Heart right ventricle (tissue), 16 donors: ENCODE measurements at regions not wholly inside any gene's neighbourhood (a gene's known extent, or its start where the extent isn't known, plus 50 kb on each side); places are given as distances from the start of the nearest gene placed in this dataset.

ENCODE experiments used
- ATAC-seq, 8 donors: fragments of 200-7000 bp; cut with Tn5 transposase; one replicate each; pipeline ENCODE4 v1.9.1; 2020; ENCODE audit warnings: mild to moderate bottlenecking in 8 of 8, moderate library complexity in 8 of 8, moderate number of reproducible peaks in 1 of 8
- DNase-seq, 2 donors: peaks; one replicate each; pipeline ENCODE4 v3.0.0-alpha.2; 2020
- H3K27ac ChIP-seq, 10 donors: fragments of 200-600 bp; sonication (generic) in 2 of 10; one replicate each; pipeline versions ENCODE4 v1.5.0 to v1.8.0; 2020 to 2022; ENCODE audit warnings: mild to moderate bottlenecking in 3 of 10
- H3K27me3 ChIP-seq, 7 donors: fragments of 200-600 bp; one replicate each; pipeline ENCODE4 v1.8.0; 2021 to 2022; ENCODE audit warnings: mild to moderate bottlenecking in 2 of 7
- H3K36me3 ChIP-seq, 9 donors: fragments of 200-600 bp; sonication (generic) in 1 of 9; one replicate each; pipeline versions ENCODE4 v1.5.0 to v1.8.0; 2020 to 2022; ENCODE audit warnings: mild to moderate bottlenecking in 2 of 9
- H3K4me1 ChIP-seq, 9 donors: fragments of 200-600 bp; sonication (generic) in 1 of 9; one replicate each; pipeline versions ENCODE4 v1.5.0 to v1.8.0; 2020 to 2022; ENCODE audit warnings: mild to moderate bottlenecking in 4 of 9
- H3K4me3 ChIP-seq, 10 donors: fragments of 200-600 bp; sonication (generic) in 2 of 10; one replicate each; pipeline versions ENCODE4 v1.5.0 to v1.8.0; 2020 to 2022; ENCODE audit warnings: mild to moderate bottlenecking in 7 of 10, moderate library complexity in 2 of 10
- H3K9me3 ChIP-seq, 11 donors: fragments of 200-600 bp in 10 of 11; sonication (generic) in 2 of 11; one replicate each; pipeline versions ENCODE4 v1.5.0 to v1.8.0; 2013 to 2022; ENCODE audit warnings: mild to moderate bottlenecking in 2 of 11, control low read depth in 1 of 11, moderate library complexity in 1 of 11
- WGBS, 2 donors: extraction: QIAGEN DNeasy Blood & Tissue Kit; methylation state at CpG; one replicate each; pipeline ENCODE4 v1.1.7; 2013; ENCODE audit warnings: inconsistent platforms in 1 of 2; 5-methylcytosine and 5-hydroxymethylcytosine counted together
- intact Hi-C, 10 donors: fragments of 100-400 bp; cut with DNase I; formaldehyde crosslinking; loops; one replicate each; pipeline versions ENCODE4 v1.11.1 to v1.14.2; 2022
- TF ChIP-seq, protein P1 (sequence below), 9 donors: fragments of 200-600 bp; sonication (generic) in 2 of 9; IDR thresholded peaks; one replicate each; pipeline versions ENCODE4 v1.5.0 to v1.8.0; 2021 to 2022; ENCODE audit warnings: antibody characterized with exemption in 9 of 9, mild to moderate bottlenecking in 5 of 9, moderate library complexity in 1 of 9
- donor health status: Arrhythmogenic right ventricular cardiomyopathy.
- donor health status: ischemic (EF 13 %, LVEDD 7.1; RV severe dilation, severe dysfunction).
- donor health status: healthy with polysubstance abuse.
- donor health status: DM: no; HTN: yes; CAD: no.
- donor health status: DM: no; HTN: no; CAD: no.
- donor health status: ischemic (EF 25% LVEDD 6.9; RV normal size, moderate dysfunction).
- donor health status: ischemic (EF 25% LVEDD 5.7; RV mildly dilated, moderate dysfunction).
- donor health status: healthy.
- donor health status: DM: yes; HTN: yes; CAD: no.
- donor health status: Ischemic cardiomyopathy.
- donor health status: ischemic (EF 35%, LVEDD 5.7; RV mildly dilated, moderate dysfunction).
- donor health status: nonischemic (EF 11% LVEDD 7.7; RV severe dilation, severe dysfunction).
- donor health status: DM: yes; HTN: yes; CAD: no.
- donor health status: PGD.
- donor health status: ischemic (EF 29% LVEDD 5.4; RV normal size, mild dysfunction).
- donor health status: nonischemic (EF 23%, LVEDD 6.1; RV moderate dilation, normal function).

DNA sequence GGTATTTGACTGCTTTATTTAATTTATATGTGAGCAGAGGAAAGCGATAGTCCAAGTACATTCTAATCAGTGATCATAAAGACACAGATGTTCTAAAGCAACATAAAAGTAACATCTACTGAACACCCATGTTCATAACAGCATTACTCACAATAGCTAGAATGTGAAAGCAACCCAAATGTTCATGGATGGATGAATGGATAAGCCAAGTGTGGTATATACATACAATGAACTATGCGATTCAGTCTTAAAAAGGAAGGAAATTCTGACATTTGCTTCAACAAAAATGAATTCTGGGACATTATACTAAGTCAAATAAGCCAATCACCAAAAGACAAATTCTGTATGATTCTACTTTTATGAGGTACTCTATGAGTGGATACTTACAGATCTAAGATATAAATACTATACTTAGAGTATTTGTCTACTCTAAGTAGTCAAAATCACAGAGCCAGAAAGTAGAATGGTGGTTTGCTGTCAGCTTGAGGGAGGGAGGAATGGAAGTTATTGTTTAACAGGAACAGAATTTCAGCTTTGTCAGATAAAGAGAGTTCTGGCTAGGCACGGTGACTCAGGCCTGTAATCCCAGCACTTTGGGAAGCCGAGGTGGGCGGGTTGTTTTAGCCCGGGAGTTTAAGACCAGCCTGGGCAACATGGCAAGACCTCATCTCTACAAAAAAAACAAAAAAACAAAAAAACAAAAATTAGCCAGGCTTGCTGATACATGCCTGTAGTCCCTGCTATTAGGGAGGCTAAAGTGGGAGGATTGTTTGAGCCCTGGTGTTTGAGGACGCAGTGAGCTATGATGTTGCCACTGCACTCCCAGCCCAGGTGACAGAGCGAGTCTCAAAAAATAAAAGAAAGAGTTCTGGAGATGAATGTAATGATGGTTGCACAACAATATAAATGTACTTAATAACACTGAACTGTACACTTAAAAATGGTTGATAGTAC, 79.7 kb upstream of the ARHGAP29 start:
- H3K27me3 ChIP-seq: no peaks in the 10 kb centered on the region
- no peaks in the 10 kb centered on the region for H3K9me3 ChIP-seq
- H3K4me3 ChIP-seq: no peak overlapping the region
- WGBS, 2 donors: 89 to 90% methylated on average over 8 of the region's 8 CpGs
- H3K4me1 ChIP-seq: peaks cover 7 to 47% (median 18%) of the 10 kb centered on the region in 9 donors
- DNase-seq (no peak), ATAC-seq (no peak)
- no peaks in the 10 kb centered on the region for H3K36me3 ChIP-seq
- H3K27ac ChIP-seq: peak overlapping the region in 4 of 10 donors; percentile 10 to 58 (median 38)
- intact Hi-C loops: loop anchor here in 1 of 10 donors (10.0 kb wide), 1 partner anchor 62 kb away; no protein-coding TSS in a partner anchor
- TF ChIP-seq, protein P1, sequence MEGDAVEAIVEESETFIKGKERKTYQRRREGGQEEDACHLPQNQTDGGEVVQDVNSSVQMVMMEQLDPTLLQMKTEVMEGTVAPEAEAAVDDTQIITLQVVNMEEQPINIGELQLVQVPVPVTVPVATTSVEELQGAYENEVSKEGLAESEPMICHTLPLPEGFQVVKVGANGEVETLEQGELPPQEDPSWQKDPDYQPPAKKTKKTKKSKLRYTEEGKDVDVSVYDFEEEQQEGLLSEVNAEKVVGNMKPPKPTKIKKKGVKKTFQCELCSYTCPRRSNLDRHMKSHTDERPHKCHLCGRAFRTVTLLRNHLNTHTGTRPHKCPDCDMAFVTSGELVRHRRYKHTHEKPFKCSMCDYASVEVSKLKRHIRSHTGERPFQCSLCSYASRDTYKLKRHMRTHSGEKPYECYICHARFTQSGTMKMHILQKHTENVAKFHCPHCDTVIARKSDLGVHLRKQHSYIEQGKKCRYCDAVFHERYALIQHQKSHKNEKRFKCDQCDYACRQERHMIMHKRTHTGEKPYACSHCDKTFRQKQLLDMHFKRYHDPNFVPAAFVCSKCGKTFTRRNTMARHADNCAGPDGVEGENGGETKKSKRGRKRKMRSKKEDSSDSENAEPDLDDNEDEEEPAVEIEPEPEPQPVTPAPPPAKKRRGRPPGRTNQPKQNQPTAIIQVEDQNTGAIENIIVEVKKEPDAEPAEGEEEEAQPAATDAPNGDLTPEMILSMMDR (IDR thresholded peaks at IDR 0.05): no peak

DNA sequence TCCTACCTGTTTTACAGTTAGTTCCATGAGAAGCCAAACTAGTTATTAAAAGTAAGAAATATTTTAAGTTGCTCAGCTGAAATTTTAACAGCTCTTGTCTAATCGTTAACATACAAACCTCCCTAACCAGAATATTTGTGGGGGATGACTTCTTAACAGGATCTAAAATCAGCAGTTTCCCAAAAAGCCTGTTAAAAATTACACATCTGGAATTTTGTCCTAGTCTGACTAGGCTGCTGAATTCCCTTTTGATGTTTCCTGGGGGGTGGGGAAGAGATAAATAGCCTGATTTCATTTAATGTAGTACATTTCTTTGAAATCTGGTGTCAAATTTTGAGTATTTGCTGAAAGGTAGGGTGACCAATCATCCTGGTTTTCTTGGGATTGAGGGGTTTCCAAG, 78.8 kb upstream of the ARHGAP29 start:
- H3K27ac ChIP-seq: peak overlapping the region in 3 of 10 donors; percentile 31 to 58 (median 44)
- H3K4me3 ChIP-seq: no peak overlapping the region
- intact Hi-C loops: loop anchor here in 1 of 10 donors (10.0 kb wide), 1 partner anchor 61 kb away; no protein-coding TSS in a partner anchor
- no peaks in the 10 kb centered on the region for H3K9me3 ChIP-seq
- H3K27me3 ChIP-seq: no peaks in the 10 kb centered on the region
- DNase-seq: no peak
- no peak for ATAC-seq
- WGBS, 2 donors: 57 to 61% methylated on average over 1 of the region's 1 CpG
- TF ChIP-seq, protein P1 (IDR thresholded peaks at IDR 0.05): no peak
- H3K4me1 ChIP-seq: peaks cover 7 to 46% (median 23%) of the 10 kb centered on the region in 9 donors
- H3K36me3 ChIP-seq: no peaks in the 10 kb centered on the region

DNA sequence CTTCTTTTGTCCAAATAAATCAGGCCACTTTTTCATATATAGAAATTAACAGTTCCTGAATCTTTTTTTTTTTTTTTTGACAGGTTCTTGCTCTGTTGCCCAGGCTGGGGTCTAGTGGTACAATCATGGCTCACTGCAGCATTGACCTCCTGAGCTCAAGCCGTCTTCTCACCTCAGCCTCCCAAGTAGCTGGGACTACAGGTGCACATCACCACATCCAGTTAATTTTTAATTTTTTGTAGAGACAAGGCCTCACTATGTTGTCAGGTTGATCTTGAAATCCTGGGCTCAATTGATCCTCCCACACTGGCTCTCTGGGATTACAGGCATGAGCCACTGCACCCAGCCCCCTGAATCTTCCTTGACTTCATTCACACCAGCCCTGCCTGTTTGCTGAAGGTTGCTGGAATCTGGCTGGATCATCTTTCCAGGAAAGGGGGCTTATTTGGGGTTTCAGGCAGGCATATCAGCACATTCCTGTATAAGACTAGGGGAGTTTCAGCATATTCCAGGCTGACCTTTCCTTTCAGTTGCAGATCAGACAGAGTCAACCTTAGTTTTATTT, 78.2 kb upstream of the ARHGAP29 start:
- Histone ChIP-seq H3K9me3 (no peaks in the 10 kb centered on the region), H3K4me3 (no peak overlapping the region), H3K27ac (peak overlapping the region in 3 of 10 donors; percentile 31 to 58 (median 44)), H3K36me3 (no peaks in the 10 kb centered on the region), H3K27me3 (no peaks in the 10 kb centered on the region), H3K4me1 (peaks cover 7 to 51% (median 28%) of the 10 kb centered on the region in 9 donors)
- ATAC-seq: no peak
- 92 to 100% methylated on average over 1 of the region's 1 CpG for WGBS, 2 donors
- TF ChIP-seq, protein P1 (IDR thresholded peaks at IDR 0.05): no peak
- intact Hi-C loops: loop anchor here in 1 of 10 donors (10.0 kb wide), 1 partner anchor 61 kb away; no protein-coding TSS in a partner anchor
- DNase-seq: no peak

DNA sequence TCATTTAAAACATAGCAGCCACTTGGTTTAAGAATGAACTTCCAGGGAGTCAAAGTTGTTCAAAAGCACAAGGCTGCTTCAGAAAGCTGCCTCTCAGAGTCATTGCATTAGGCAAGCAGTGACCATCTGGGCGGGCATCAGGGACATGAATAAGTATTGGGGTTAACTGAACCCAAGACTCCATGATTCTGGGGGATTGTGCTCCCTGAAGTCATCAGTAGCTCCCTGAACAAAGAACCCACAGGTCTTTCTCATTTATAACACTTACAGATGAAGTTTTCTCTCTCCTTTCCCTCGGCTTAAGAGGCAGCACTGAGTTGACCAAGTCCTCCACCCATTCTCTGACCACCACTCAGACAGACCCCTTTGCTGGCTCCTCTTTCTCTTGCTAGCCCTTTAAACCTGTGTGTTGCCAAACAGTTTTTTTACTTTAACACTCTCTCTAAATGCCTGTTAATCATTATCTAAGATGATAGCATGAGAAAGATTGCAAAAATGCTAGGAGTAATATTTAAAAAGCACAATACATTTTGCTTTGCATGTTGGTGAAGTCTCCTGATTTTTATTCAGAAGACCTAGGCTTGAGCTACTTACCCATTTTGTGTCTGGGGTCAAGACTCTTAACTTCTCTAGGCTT, 77.0 kb upstream of the ARHGAP29 start:
- ATAC-seq (no peak), DNase-seq (no peak)
- Histone ChIP-seq H3K27me3 (no peaks in the 10 kb centered on the region), H3K36me3 (no peaks in the 10 kb centered on the region), H3K27ac (no peak overlapping the region), H3K9me3 (no peaks in the 10 kb centered on the region), H3K4me3 (no peak overlapping the region), H3K4me1 (peaks cover 0 to 43% (median 24%) of the 10 kb centered on the region in 9 donors)
- intact Hi-C loops: loop anchor here in 1 of 10 donors (10.0 kb wide), 1 partner anchor 60 kb away; no protein-coding TSS in a partner anchor
- TF ChIP-seq, protein P1 (IDR thresholded peaks at IDR 0.05): no peak
- 97% methylated on average over 2 of the region's 2 CpGs for WGBS, 2 donors
